K562 (cell line): ENCODE measurements at regions not wholly inside any gene's neighbourhood (a gene's known extent, or its start where the extent isn't known, plus 50 kb on each side); places are given as distances from the start of the nearest gene placed in this dataset.
A peak's percentile ranks its signal among the peaks of the same experiment; 100 is the strongest.

Experiments used
- ETS1 ChIP-seq: conservative IDR thresholded peaks from 2 replicates; pipeline ENCODE4 v1.6.1; 2011; ENCODE audit warnings: low read depth, mild to moderate bottlenecking, low read length; ENCODE audit not compliant: control insufficient read depth
- GMEB1 ChIP-seq: fragments of 250-450 bp; sonication (Bioruptor Pico); IDR thresholded peaks from 2 replicates; pipeline ENCODE4 v1.4.0; 2020; ENCODE audit warnings: mild to moderate bottlenecking
- HDAC8 ChIP-seq: fragments of 450-650 bp; IDR thresholded peaks from 2 replicates; pipeline ENCODE4 v1.6.1; 2016; ENCODE audit warnings: mild to moderate bottlenecking, missing genetic modification characterization, moderate library complexity, missing compliant biosample characterization
- SMAD3 ChIP-seq: fragments of 450-650 bp; formaldehyde crosslinking; conservative IDR thresholded peaks from 2 replicates; pipeline ENCODE4 v1.4.0; 2020; ENCODE audit warnings: mild to moderate bottlenecking
- TCFL5 ChIP-seq: fragments of 250-450 bp; sonication (Bioruptor Pico); conservative IDR thresholded peaks from 2 replicates; pipeline ENCODE4 v1.6.1; 2021; ENCODE audit warnings: mild to moderate bottlenecking, moderate library complexity, matching md5 sums
- TFE3 ChIP-seq: fragments of 450-650 bp; formaldehyde crosslinking; IDR thresholded peaks from 2 replicates; pipeline ENCODE4 v1.4.0; 2020; ENCODE audit warnings: mild to moderate bottlenecking, mixed read lengths
- ZBTB7A ChIP-seq: IDR thresholded peaks from 2 replicates; pipeline ENCODE4 v1.6.1; 2011; ENCODE audit warnings: low read depth, mild to moderate bottlenecking, low read length, moderate library complexity, borderline replicate concordance; ENCODE audit not compliant: control insufficient read depth
- ZNF140 ChIP-seq: fragments of 250-450 bp; sonication (Bioruptor Pico); IDR thresholded peaks from 2 replicates; pipeline ENCODE4 v1.8.0; 2021; ENCODE audit warnings: moderate library complexity, mild to moderate bottlenecking, inconsistent platforms
- ZNF282 ChIP-seq: sonication (generic); formaldehyde crosslinking; IDR thresholded peaks from 2 replicates; pipeline ENCODE4 v1.8.1; 2023; ENCODE audit warnings: missing genetic modification reagents
- ZNF407 ChIP-seq: fragments of 450-650 bp; IDR thresholded peaks from 2 replicates; pipeline ENCODE4 v1.6.1; 2016; ENCODE audit warnings: low read depth

- TF ChIP-seq ZNF407: no peak
- no peak for TF ChIP-seq ZNF282 (CRISPR knock-in tag)
- peak; percentile 83; the same call in 1 of the 2 replicates for TF ChIP-seq ZBTB7A
- no peak for TF ChIP-seq TFE3 (CRISPR knock-in tag)
- TF ChIP-seq ZNF140 (CRISPR knock-in tag): no peak
- 0 out of 2 replicates have a peak, but pooled peaks have one; percentile 57 for TF ChIP-seq ETS1
- TF ChIP-seq SMAD3 (CRISPR knock-in tag): peak; percentile 67
- TF ChIP-seq TCFL5 (CRISPR knock-in tag): no peak
- TF ChIP-seq HDAC8 (tag): peak; percentile 85
- TF ChIP-seq GMEB1: peak; percentile 24; the same call in 1 of the 2 replicates
These were observed 60.0 kb upstream of the EPS8L3 start (continued) for GRCh38 chr1:109823543-109824348.
